GM19035 (cell line): ENCODE measurements at regions not wholly inside any gene's neighbourhood (a gene's known extent, or its start where the extent isn't known, plus 50 kb on each side); places are given as distances from the start of the nearest gene placed in this dataset.
"Not testable (repeated sequence)": the region's sequence is repeated elsewhere in the genome, so short reads cannot be mapped to it uniquely, and the experiment has no call there.

Experiments used
- ATAC-seq: cut with Tn5 transposase; IDR thresholded peaks from one replicate; pipeline ENCODE4 v1.9.1; 2021; ENCODE audit not compliant: unreplicated experiment

GRCh38 chr12:23236066-23236780 lies 611.3 kb downstream of the ETNK1 start:
- no peak for ATAC-seq

- no peak for ATAC-seq
Observed at GRCh38 chr12:23236811-23237210, 611.8 kb downstream of the ETNK1 start.

GRCh38 chr12:23238190-23238589 lies 613.2 kb downstream of the ETNK1 start:
- no peak for ATAC-seq

- ATAC-seq, result no peak
Observed at GRCh38 chr12:23238957-23239356, 614.0 kb downstream of the ETNK1 start.

GRCh38 chr12:23245186-23245585 lies 620.2 kb downstream of the ETNK1 start:
- ATAC-seq, result no peak

- ATAC-seq, result no peak
Observed at GRCh38 chr12:23253191-23253590, 628.2 kb downstream of the ETNK1 start.

- ATAC-seq, result not testable (repeated sequence)
Observed at GRCh38 chr12:23253910-23254309, 628.9 kb downstream of the ETNK1 start.

- ATAC-seq, result no peak
Observed at GRCh38 chr12:23259558-23259957, 634.6 kb downstream of the ETNK1 start.

- no peak for ATAC-seq
Observed at GRCh38 chr12:23262670-23263069, 637.7 kb downstream of the ETNK1 start.

- ATAC-seq, result no peak
Observed at GRCh38 chr12:23277831-23278230, 652.9 kb downstream of the ETNK1 start.

- no peak for ATAC-seq
Observed at GRCh38 chr12:23281295-23281694, 656.3 kb downstream of the ETNK1 start.

GRCh38 chr12:23282701-23283100 lies 657.7 kb downstream of the ETNK1 start:
- no peak for ATAC-seq

GRCh38 chr12:23285764-23286530 lies 661.0 kb downstream of the ETNK1 start:
- not testable (repeated sequence) for ATAC-seq

- no peak for ATAC-seq
Observed at GRCh38 chr12:23290627-23291330, 658.7 kb downstream of the SOX5 start.

GRCh38 chr12:23303220-23303619 lies 646.2 kb downstream of the SOX5 start:
- no peak for ATAC-seq

- no peak for ATAC-seq
Observed at GRCh38 chr12:23303821-23304220, 645.6 kb downstream of the SOX5 start.

GRCh38 chr12:23333938-23334337 lies 615.5 kb downstream of the SOX5 start:
- no peak for ATAC-seq

GRCh38 chr12:23335593-23335992 lies 613.9 kb downstream of the SOX5 start:
- ATAC-seq, result no peak

GRCh38 chr12:23337213-23337612 lies 612.3 kb downstream of the SOX5 start:
- ATAC-seq, result no peak

- no peak for ATAC-seq
Observed at GRCh38 chr12:23340351-23340750, 609.1 kb downstream of the SOX5 start.

GRCh38 chr12:23342407-23342806 lies 607.1 kb downstream of the SOX5 start:
- ATAC-seq, result no peak

- no peak for ATAC-seq
Observed at GRCh38 chr12:23349564-23349963, 599.9 kb downstream of the SOX5 start.
